Endodermal cell (in vitro differentiated cells): ENCODE measurements at regions not wholly inside any gene's neighbourhood (a gene's known extent, or its start where the extent isn't known, plus 50 kb on each side); places are given as distances from the start of the nearest gene placed in this dataset.

Experiments
- DNase-seq: peaks from one replicate; pipeline ENCODE4 v3.0.0-alpha.2; 2017
- H3K27ac ChIP-seq: 2 replicates; pipeline ENCODE4 v1.5.1; 2013; ENCODE audit warnings: mild to moderate bottlenecking, low read depth, low read length, moderate library complexity
- H3K27me3 ChIP-seq: 2 replicates; pipeline ENCODE4 v1.6.1; 2013; ENCODE audit warnings: mild to moderate bottlenecking, low read length, moderate library complexity; ENCODE audit not compliant: insufficient read depth, control insufficient read depth, poor library complexity, severe bottlenecking
- H3K36me3 ChIP-seq: 2 replicates; pipeline ENCODE4 v1.7.0; 2013; ENCODE audit warnings: mild to moderate bottlenecking, low read length, moderate library complexity; ENCODE audit not compliant: control insufficient read depth, insufficient read depth
- H3K4me1 ChIP-seq: one replicate; pipeline ENCODE4 v1.7.0; 2013; ENCODE audit warnings: low read length; ENCODE audit not compliant: control insufficient read depth, insufficient read depth
- H3K4me3 ChIP-seq: 2 replicates; pipeline ENCODE4 v1.5.1; 2013; ENCODE audit warnings: mild to moderate bottlenecking, low read length, moderate library complexity
- H3K9ac ChIP-seq: 2 replicates; pipeline ENCODE4 v1.6.1; 2013; ENCODE audit warnings: mild to moderate bottlenecking, low read length, moderate library complexity; ENCODE audit not compliant: poor library complexity, severe bottlenecking; ENCODE audit errors: extremely low read depth
- H3K9me3 ChIP-seq: 2 replicates; pipeline ENCODE4 v1.6.1; 2013; ENCODE audit warnings: mild to moderate bottlenecking, low read length, moderate library complexity; ENCODE audit not compliant: control insufficient read depth
- H3K27ac Mint-ChIP-seq: 2 replicates; pipeline ENCODE4 v1.8.0; 2020; ENCODE audit warnings: mixed read lengths
- H3K27me3 Mint-ChIP-seq: 2 replicates; pipeline ENCODE4 v1.8.0; 2021; ENCODE audit warnings: mild to moderate bottlenecking, mixed read lengths; ENCODE audit not compliant: insufficient read depth
- H3K36me3 Mint-ChIP-seq: 2 replicates; pipeline ENCODE4 v1.8.0; 2020; ENCODE audit warnings: low read depth, mixed read lengths
- H3K4me1 Mint-ChIP-seq: 2 replicates; pipeline ENCODE4 v1.8.0; 2020; ENCODE audit warnings: mixed read lengths
- H3K4me3 Mint-ChIP-seq: 2 replicates; pipeline ENCODE4 v1.8.0; 2020; ENCODE audit warnings: mild to moderate bottlenecking, moderate library complexity, mixed read lengths
- H3K9me3 Mint-ChIP-seq: 2 replicates; pipeline ENCODE4 v1.8.0; 2020; ENCODE audit warnings: mild to moderate bottlenecking, mixed read lengths
- CTCF ChIP-seq: fragments of 200-600 bp; sonication (generic); conservative IDR thresholded peaks from 2 replicates; pipeline ENCODE4 v1.5.0; 2021; ENCODE audit warnings: antibody characterized with exemption, mild to moderate bottlenecking
- WGBS, 2 experiments: methylation state at CpG; one replicate each; pipeline versions ENCODE4 v1.1.5 to v1.1.7; 2013; ENCODE audit warnings: missing lambda C conversion rate in 2 of 2, mixed read lengths in 1 of 2; ENCODE audit not compliant: insufficient coverage in 1 of 2, insufficient read length in 1 of 2; 5-methylcytosine and 5-hydroxymethylcytosine counted together

GRCh38 chr7:131034166-131034881, 293.4 kb upstream of the MKLN1 start:
- Mint-ChIP-seq H3K9me3 (no peaks in the 10 kb centered on the region), H3K36me3 (no peaks in the 10 kb centered on the region), H3K27me3 (no peaks in the 10 kb centered on the region), H3K4me3 (no peak overlapping the region), H3K27ac (no peak overlapping the region), H3K4me1 (peaks cover 4% of the 10 kb centered on the region)
- Histone ChIP-seq H3K27me3 (no peaks in the 10 kb centered on the region), H3K9ac (no peak overlapping the region), H3K36me3 (no peaks in the 10 kb centered on the region), H3K9me3 (no peaks in the 10 kb centered on the region), H3K4me1 (no peaks in the 10 kb centered on the region), H3K4me3 (no peak overlapping the region), H3K27ac (no peak overlapping the region)
- peak; percentile 29 for DNase-seq
- no peak for TF ChIP-seq CTCF
- 92 to 100% methylated on average over 4 to 9 of the region's 9 CpGs for WGBS, 2 experiments

- Histone ChIP-seq H3K9me3 (no peaks in the 10 kb centered on the region), H3K27me3 (no peaks in the 10 kb centered on the region), H3K36me3 (no peaks in the 10 kb centered on the region), H3K4me1 (no peaks in the 10 kb centered on the region), H3K9ac (no peak overlapping the region), H3K4me3 (no peak overlapping the region), H3K27ac (no peak overlapping the region)
- peaks cover 4% of the 10 kb centered on the region for H3K4me1 Mint-ChIP-seq
- peak; percentile 17 for DNase-seq
- H3K36me3 Mint-ChIP-seq: no peaks in the 10 kb centered on the region
- TF ChIP-seq CTCF: no peak
- H3K9me3 Mint-ChIP-seq: no peaks in the 10 kb centered on the region
- H3K4me3 Mint-ChIP-seq: no peak overlapping the region
- no peak overlapping the region for H3K27ac Mint-ChIP-seq
- 87 to 94% methylated on average over 3 to 8 of the region's 8 CpGs for WGBS, 2 experiments
- no peaks in the 10 kb centered on the region for H3K27me3 Mint-ChIP-seq
Observed at GRCh38 chr7:131035088-131035770, 292.4 kb upstream of the MKLN1 start.

- Histone ChIP-seq H3K4me3 (no peak overlapping the region), H3K4me1 (no peaks in the 10 kb centered on the region), H3K9me3 (no peaks in the 10 kb centered on the region), H3K36me3 (no peaks in the 10 kb centered on the region), H3K27me3 (no peaks in the 10 kb centered on the region), H3K9ac (no peak overlapping the region), H3K27ac (no peak overlapping the region)
- peak; percentile 23 for DNase-seq
- TF ChIP-seq CTCF: no peak
- Mint-ChIP-seq H3K4me3 (no peak overlapping the region), H3K4me1 (peaks cover 11% of the 10 kb centered on the region), H3K27me3 (no peaks in the 10 kb centered on the region), H3K9me3 (no peaks in the 10 kb centered on the region), H3K27ac (no peak overlapping the region), H3K36me3 (no peaks in the 10 kb centered on the region)
- 88 to 100% methylated on average over 2 to 3 of the region's 3 CpGs for WGBS, 2 experiments
Observed at GRCh38 chr7:131038153-131038552, 289.5 kb upstream of the MKLN1 start.
